Stimulated activated CD8-positive, alpha-beta memory T cell treated with anti-CD3 and anti-CD28 coated beads, Interleukin-2, amount 100 ng/mL, for 1 hour (primary cell): ENCODE measurements at regions not wholly inside any gene's neighbourhood (a gene's known extent, or its start where the extent isn't known, plus 50 kb on each side); places are given as distances from the start of the nearest gene placed in this dataset.

Source experiments
- DNase-seq, 2 donors: peaks; one replicate each; pipeline ENCODE4 v3.0.0-alpha.2; 2020; ENCODE audit warnings: low read depth in 2 of 2

GRCh38 chr13:40074338-40074737 lies 418.9 kb downstream of the COG6 start:
- DNase-seq, result no peak

DNA sequence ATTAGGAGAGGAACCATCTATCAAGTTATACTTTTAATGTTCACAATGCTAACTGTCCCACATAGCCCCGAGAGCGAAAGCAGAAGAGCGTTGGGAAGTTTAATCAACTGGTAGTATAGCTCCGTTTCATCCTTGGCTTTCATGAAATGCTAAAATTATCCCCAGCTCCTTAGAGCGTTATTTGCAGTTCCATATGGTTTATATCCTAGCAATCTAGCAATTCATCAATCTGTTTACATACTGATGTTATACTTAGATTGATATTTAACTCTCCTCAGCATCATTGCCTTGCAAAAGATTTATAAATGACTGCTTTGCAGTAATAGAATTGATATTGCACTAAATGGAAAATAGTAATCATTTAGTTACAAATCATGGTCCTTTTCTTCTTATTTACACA lies 419.8 kb downstream of the COG6 start:
- no peak for DNase-seq

GRCh38 chr13:40076765-40077362 lies 421.4 kb downstream of the COG6 start:
- no peak for DNase-seq

- no peak for DNase-seq
These were observed 422.1 kb downstream of the COG6 start for GRCh38 chr13:40077396-40078027.

DNA sequence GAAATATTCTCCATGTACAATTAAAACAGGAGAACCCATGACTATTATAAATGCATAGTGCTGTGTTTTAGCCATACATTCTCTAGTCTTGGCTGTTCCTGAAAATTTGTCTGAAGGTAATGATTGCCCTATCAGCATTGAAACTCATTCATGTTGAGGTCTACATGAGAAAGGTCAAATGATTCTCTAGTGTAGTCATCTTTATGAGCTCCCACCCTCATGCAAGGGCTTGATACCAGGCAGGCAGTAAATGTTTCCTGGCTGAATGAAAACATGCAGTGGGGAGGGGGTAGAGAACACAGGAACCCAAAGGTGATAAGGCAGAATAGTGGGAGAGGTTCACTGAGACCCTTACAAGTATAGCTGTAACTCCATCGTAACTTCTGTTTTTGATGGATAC lies 424.3 kb downstream of the COG6 start:
- no peak for DNase-seq

DNA sequence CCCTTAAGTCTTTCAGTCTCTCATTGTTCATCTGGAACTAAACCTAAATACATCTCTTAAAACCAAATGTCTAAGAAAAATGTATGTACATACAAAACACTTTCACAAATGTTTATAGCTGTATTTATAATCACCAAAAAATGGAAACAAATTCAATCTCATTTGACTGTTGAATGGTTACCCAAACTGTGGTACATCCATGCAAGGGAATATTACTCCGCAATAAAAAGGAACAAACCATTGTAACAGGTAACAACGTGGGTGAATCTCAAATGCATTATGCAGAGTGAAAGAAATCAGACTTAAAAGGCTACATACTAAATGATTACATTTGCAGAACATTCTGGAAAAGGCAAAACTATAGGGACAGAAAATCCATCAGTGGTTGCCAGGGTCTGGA lies 425.2 kb downstream of the COG6 start:
- no peak for DNase-seq

GRCh38 chr13:40082639-40083038 lies 427.2 kb downstream of the COG6 start:
- DNase-seq, result no peak

DNA sequence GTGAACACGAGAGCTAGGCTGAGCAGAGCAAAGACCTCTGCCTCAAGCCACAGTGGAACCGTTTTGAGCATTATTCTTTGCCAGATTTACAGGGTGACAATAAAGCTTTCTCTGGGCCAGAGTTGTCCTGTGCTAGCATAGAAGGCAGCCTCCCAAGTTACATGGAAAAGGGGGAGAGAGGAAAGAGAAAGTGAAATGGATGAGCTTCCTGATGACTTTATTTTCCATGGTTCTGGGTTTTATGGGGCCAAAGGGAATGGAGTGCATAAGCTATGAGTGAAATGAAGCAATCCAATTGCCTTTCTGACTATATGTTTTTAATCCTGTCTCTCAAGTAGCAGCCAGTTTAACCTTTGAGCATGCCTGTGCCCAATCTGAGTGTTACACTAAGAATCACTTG lies 428.4 kb downstream of the COG6 start:
- no peak for DNase-seq

- DNase-seq, result no peak
These were observed 429.5 kb downstream of the COG6 start for GRCh38 chr13:40084934-40085333.

GRCh38 chr13:40087091-40088002 lies 431.9 kb downstream of the COG6 start:
- DNase-seq, result no peak

GRCh38 chr13:40094056-40094455 lies 438.6 kb downstream of the COG6 start:
- DNase-seq, result no peak

- DNase-seq, result no peak
These were observed 440.4 kb downstream of the COG6 start for GRCh38 chr13:40095695-40096356.

GRCh38 chr13:40096357-40096901 lies 441.0 kb downstream of the COG6 start:
- peak in 1 of 2 donors; percentile 4 for DNase-seq

DNA sequence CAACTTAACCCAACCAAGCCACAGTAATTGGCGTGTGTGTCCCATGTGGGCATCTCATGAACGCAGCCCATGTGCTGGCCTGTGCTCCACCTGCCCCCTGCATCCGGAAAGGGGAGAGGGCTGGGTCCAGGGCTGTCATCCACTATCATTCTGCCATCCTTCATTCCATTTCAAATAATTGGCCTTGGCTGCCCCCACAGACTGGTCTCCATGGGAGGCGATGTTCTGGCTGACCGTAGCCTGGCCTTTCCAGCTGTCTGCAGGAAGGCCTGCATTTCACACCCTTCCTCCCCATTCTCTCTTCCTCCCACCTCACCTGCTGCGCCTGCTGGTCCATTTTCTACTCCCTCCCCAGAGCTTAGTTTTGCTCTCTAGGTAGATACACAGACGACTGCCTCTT lies 442.8 kb downstream of the COG6 start:
- no peak for DNase-seq

DNA sequence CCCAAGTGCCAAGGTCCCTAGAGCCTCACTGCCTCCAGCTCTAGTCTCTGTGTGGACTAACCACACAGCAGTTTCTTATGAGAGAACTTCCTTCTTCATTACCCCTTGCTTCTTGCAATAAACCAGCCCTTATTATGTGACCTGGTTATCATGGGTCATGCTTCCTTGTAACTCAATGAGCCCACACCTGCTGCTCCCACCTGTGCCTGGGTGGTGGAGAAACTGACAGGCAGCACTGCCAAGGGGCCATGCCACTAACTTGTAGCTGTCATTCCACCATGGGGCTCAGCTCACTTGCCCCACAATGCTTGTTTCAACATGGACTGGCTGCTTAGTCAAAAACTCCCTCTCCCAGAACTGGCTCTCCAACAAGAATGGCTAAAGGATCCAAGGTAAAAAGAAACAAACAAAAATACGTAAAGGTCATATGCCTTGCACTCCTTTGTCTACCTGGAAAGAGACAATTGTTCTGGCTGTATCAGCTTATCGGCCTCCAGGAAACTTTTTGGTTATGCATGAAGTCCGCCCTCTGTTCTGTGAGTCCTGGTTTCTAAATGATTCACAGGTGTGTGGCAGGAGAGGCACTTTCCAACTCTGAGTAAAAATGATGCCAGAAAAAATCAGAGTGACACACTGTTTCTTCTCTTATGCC lies 446.4 kb downstream of the COG6 start:
- no peak for DNase-seq

DNA sequence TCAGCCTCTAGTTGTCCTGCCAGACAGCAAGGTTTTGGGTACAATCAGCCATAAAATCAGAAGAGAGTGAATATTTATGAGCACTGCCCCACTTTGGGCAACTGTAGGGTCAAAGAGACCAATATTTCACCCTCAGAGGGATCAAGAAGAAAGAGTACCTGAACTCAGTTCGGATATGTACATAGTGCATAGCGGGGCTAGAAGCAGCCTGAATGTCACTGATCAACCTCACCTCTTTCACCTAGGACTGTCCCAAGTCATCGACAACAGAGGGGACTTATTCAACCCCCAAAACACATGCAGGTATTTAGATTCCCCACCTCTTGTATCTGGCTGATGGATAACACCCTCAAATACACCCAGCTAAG lies 446.9 kb downstream of the COG6 start:
- no peak for DNase-seq

DNA sequence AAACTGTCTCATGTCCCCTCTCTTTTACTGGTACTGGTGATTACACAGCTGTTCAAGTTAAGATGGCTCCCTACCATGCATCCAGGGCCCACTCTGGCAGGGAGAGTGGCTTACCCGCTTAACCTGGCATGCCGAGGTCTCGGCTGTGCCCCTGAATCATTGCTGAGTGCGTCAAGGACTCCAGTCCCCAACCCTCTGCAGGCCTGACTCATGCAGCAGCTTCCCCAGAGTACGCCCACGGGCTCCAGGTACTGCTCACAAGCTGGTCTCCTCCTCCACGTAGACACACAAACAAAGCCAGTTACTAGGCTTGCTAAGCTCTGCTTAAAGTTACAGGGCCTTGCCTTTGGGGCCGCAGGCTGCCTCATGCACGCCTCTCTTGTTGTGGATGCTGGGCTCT lies 447.4 kb downstream of the COG6 start:
- DNase-seq, result peak in 1 of 2 donors; percentile 39

- no peak for DNase-seq
These were observed 448.4 kb downstream of the COG6 start for GRCh38 chr13:40103864-40104263.

GRCh38 chr13:40105231-40105630 lies 449.8 kb downstream of the COG6 start:
- no peak for DNase-seq

DNA sequence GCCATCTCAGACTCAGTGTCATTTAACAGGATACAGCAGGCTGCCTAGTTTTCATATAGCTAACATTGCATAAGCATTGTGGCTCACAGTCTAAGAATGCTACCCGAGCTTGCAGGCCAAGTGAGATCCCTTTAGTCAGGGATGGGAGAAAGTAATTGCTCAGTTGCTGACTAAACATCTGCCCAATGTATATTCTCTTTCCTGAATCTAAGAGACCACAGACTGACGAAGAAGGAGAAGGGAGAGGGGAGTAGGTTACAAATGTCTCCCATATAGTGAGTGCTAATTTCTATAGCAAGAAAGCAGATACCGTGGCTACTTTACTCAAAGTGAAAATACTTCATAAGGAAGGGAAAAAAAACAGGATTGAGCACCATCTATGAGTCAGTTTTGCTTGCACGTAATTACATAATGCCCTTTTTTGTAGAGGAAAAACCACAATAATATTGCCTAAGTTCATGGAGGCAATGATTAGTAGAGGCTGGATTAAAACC lies 453.9 kb downstream of the COG6 start:
- DNase-seq, result no peak

- no peak for DNase-seq
These were observed 458.3 kb downstream of the COG6 start for GRCh38 chr13:40113643-40114304.
